ENCODE measurements at regions not wholly inside any gene's neighbourhood (a gene's known extent, or its start where the extent isn't known, plus 50 kb on each side); places are given as distances from the start of the nearest gene placed in this dataset.
A peak's percentile ranks its signal among the peaks of the same experiment; 100 is the strongest.
"Not testable (repeated sequence)": the region's sequence is repeated elsewhere in the genome, so short reads cannot be mapped to it uniquely, and the experiment has no call there.

- Mint-ChIP-seq H3K27me3 (no peaks in the 10 kb centered on the region), H3K4me1 (no peaks in the 10 kb centered on the region), H3K27ac (no peak overlapping the region), H3K9me3 (peaks cover 0 to 10% (median 4%) of the 10 kb centered on the region in 7 donors), H3K4me3 (no peak overlapping the region), H3K36me3 (no peaks in the 10 kb centered on the region)
- ATAC-seq (ENCODE audit: low read depth in 2 of 2) (no peak), DNase-seq (no peak)
Observed at GRCh38 chrX:96140796-96141195, 543.8 kb upstream of the DIAPH2 start.

DNA sequence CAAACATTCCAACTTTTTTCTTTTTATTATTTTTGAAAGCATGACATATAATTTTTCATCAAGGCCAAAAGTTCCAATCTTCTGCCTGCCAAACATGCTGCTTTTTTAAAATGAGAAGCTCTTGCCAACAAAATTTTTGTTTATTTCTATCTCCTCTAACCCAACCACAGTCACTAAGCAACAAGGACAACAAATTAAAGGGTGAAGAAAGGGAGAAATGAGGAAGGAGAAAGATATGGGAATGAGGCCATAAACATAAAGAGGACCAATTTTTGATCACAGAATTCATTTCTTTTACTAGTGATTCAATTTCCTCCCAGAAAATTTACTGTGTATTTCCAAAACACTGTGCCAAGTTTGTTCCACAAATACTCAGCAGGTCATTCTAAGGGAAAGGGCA, 537.0 kb upstream of the DIAPH2 start:
- Mint-ChIP-seq H3K36me3 (no peaks in the 10 kb centered on the region), H3K4me3 (no peak overlapping the region), H3K27me3 (no peaks in the 10 kb centered on the region), H3K9me3 (peaks cover 0 to 19% (median 5%) of the 10 kb centered on the region in 7 donors), H3K4me1 (no peaks in the 10 kb centered on the region), H3K27ac (no peak overlapping the region)
- no peak for DNase-seq
- no peak for ATAC-seq (ENCODE audit: low read depth in 2 of 2)

GRCh38 chrX:96170626-96171025, 514.0 kb upstream of the DIAPH2 start:
- ATAC-seq (ENCODE audit: low read depth in 2 of 2) (no peak), DNase-seq (no peak)

DNA sequence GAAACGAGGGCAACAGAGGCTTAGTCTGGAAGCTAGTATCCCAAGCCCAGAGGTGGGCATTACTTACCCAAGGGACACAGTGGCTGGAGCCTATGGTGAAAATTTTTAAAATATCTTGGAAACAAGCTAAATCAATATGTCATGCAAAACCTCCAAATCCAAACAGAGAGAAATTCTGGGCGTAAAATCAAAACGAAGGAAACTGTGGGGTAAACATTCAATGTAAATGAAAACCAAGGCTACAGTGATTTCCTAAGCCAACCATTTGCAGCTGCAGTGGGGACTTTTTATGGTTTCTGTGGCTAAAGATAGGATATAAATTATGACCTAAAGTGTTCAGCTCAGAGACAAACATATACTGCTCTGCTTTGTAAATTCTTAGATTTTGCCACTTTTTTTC, 507.7 kb upstream of the DIAPH2 start:
- H3K27me3 Mint-ChIP-seq = no peaks in the 10 kb centered on the region
- no peak for ATAC-seq (ENCODE audit: low read depth in 2 of 2)
- no peak overlapping the region for H3K27ac Mint-ChIP-seq
- H3K36me3 Mint-ChIP-seq = no peaks in the 10 kb centered on the region
- H3K4me1 Mint-ChIP-seq = no peaks in the 10 kb centered on the region
- no peak for DNase-seq
- no peak overlapping the region for H3K4me3 Mint-ChIP-seq
- H3K9me3 Mint-ChIP-seq = peaks cover 0 to 6% (median 0%) of the 10 kb centered on the region in 7 donors

More at GRCh38 chrX:96170626-96171025, 514.0 kb upstream of the DIAPH2 start:
- Mint-ChIP-seq H3K36me3 (no peaks in the 10 kb centered on the region), H3K27ac (no peak overlapping the region), H3K4me1 (no peaks in the 10 kb centered on the region), H3K27me3 (no peaks in the 10 kb centered on the region), H3K4me3 (no peak overlapping the region), H3K9me3 (peaks cover 0 to 6% (median 0%) of the 10 kb centered on the region in 7 donors)

DNA sequence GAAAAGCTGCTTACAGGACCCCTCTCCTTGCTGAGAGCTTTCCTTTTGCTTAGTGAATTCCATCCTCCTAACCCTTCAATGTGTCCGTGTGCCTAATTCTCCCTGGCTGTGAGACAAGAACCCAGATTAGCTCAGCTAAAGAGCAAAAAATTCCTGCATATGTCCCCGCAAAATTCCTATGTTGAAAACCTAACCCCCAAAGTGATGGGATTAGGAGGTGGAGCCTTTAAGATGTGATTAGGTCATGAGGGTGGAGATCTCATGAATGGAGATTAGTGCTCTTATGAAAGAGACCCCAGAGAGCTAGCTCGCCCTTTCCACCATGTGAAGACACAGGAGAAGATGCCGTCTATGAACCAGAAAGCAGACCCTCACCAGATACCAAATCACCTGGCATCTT, 503.0 kb upstream of the DIAPH2 start:
- H3K9me3 Mint-ChIP-seq = peaks cover 0 to 3% (median 0%) of the 10 kb centered on the region in 7 donors
- H3K36me3 Mint-ChIP-seq = no peaks in the 10 kb centered on the region
- no peaks in the 10 kb centered on the region for H3K27me3 Mint-ChIP-seq
- ATAC-seq (ENCODE audit: low read depth in 2 of 2) (no peak), DNase-seq (no peak)
- H3K4me1 Mint-ChIP-seq = no peaks in the 10 kb centered on the region
- no peak overlapping the region for H3K4me3 Mint-ChIP-seq
- no peak overlapping the region for H3K27ac Mint-ChIP-seq

DNA sequence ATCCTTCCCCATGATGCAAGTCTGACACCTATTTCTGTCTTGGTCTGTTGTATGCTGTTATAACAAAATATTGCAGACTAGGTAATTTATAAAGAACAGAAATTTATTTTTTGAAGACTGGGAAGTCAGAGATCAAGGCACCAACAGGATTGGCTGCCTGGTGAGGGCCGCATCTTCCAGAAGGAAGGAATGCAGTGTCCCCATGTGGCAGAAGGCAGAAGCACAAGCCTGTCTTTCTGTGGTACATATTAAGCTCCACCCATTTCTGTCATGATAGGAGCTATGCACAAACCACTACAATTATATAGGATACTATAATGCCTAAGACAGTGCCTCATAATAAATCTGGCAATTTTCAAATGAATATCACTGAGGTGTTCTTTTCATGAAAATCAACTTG, 502.3 kb upstream of the DIAPH2 start:
- Mint-ChIP-seq H3K27ac (no peak overlapping the region), H3K9me3 (peaks cover 0 to 3% (median 0%) of the 10 kb centered on the region in 7 donors), H3K27me3 (no peaks in the 10 kb centered on the region), H3K36me3 (no peaks in the 10 kb centered on the region), H3K4me3 (no peak overlapping the region), H3K4me1 (no peaks in the 10 kb centered on the region)
- DNase-seq (no peak), ATAC-seq (ENCODE audit: low read depth in 2 of 2) (no peak)

DNA sequence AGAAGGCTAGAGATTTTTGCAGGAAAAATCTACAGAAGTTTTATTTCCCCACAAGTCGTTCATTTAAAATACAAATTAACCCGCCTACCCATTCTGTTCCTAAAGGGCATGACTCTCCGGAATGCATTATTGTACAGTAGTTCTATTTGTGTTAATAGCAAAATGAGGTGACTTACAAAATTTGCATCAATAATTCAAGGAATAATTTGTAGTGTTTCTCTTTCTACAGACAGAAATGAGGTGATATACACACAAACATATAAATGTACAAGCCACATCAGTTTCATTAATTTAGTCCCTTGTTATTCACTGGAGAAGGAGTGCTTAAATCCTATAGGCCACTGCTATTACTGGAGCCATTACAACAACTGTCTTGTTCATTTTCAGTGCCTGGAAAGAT, 501.3 kb upstream of the DIAPH2 start:
- no peak overlapping the region for H3K27ac Mint-ChIP-seq
- no peaks in the 10 kb centered on the region for H3K4me1 Mint-ChIP-seq

DNA sequence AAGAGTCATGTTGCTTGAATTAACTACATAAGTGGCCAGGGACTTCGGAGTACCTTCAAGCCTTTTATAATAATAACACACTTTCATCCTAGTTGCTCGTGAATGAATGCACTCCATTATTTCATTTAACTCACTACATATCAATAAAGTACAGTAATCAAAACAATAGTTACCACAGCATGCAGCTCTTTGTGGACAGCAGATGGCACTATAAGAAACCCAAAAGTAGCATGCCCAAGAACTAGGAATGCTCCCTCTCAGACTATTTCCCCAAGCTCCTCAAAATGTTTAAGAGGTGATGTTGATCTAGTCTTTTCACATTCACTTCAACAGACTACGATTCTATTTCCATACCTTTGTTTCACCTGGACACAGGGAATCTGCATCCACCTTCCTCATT, 500.8 kb upstream of the DIAPH2 start:
- DNase-seq (no peak), ATAC-seq (ENCODE audit: low read depth in 2 of 2) (no peak)
- no peaks in the 10 kb centered on the region for H3K36me3 Mint-ChIP-seq
- H3K4me1 Mint-ChIP-seq = no peaks in the 10 kb centered on the region
- H3K27ac Mint-ChIP-seq = no peak overlapping the region
- H3K9me3 Mint-ChIP-seq = peaks cover 0 to 3% (median 0%) of the 10 kb centered on the region in 7 donors
- no peak overlapping the region for H3K4me3 Mint-ChIP-seq
- H3K27me3 Mint-ChIP-seq = no peaks in the 10 kb centered on the region

More for the DNA sequence above, 501.3 kb upstream of the DIAPH2 start:
- no peak for DNase-seq
- H3K9me3 Mint-ChIP-seq = peaks cover 0 to 3% (median 0%) of the 10 kb centered on the region in 7 donors
- ATAC-seq (ENCODE audit: low read depth in 2 of 2) = no peak
- H3K4me3 Mint-ChIP-seq = no peak overlapping the region
- no peaks in the 10 kb centered on the region for H3K27me3 Mint-ChIP-seq
- H3K36me3 Mint-ChIP-seq = no peaks in the 10 kb centered on the region

DNA sequence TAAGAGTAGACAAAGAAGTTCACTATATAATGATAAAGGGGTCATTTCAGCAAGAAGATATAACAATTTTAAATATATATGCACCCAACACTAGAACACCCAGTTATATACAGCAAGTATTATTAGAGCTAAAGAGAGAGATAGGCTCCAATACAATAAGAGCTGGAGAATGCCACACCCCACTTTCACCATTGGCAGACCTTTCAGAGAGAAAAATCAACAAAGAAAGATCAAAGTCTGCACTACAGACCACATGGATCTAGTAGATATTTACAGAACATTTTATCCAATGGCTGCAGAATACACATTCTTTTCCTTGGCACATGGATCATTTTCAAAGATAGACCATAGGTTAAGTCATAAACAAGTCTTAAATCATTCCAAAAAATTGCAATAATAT, 479.7 kb upstream of the DIAPH2 start:
- ATAC-seq (ENCODE audit: low read depth in 2 of 2) = no peak
- no peaks in the 10 kb centered on the region for H3K27me3 Mint-ChIP-seq
- no peaks in the 10 kb centered on the region for H3K36me3 Mint-ChIP-seq
- H3K4me3 Mint-ChIP-seq = no peak overlapping the region
- no peak for DNase-seq
- no peaks in the 10 kb centered on the region for H3K4me1 Mint-ChIP-seq
- H3K27ac Mint-ChIP-seq = no peak overlapping the region
- peaks cover 0 to 6% (median 4%) of the 10 kb centered on the region in 7 donors for H3K9me3 Mint-ChIP-seq

- peaks cover 0 to 16% (median 6%) of the 10 kb centered on the region in 7 donors for H3K9me3 Mint-ChIP-seq
- H3K27ac Mint-ChIP-seq = no peak overlapping the region
Observed at GRCh38 chrX:96211953-96212352, 472.7 kb upstream of the DIAPH2 start.

DNA sequence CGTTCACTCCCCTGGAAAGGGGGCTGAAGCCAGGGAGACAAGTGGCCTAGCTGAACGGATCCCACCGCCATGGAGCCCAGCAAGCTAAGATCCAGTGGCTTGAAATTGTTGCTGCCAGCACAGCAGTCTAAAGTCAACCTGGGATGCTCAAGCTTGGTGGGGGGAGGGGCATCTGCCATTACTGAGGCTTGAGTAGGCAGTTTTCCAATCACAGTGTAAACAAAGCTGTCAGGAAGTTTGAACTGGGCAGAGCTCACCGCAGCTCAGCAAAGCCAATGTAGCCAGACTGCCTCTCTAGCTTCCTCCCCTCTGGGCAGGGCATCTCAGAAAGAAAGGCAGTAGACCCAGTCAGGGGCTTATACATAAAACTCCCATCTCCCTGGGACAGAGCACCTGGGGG, 470.0 kb upstream of the DIAPH2 start:
- not testable (repeated sequence) for ATAC-seq (ENCODE audit: low read depth in 2 of 2); H3K4me1 Mint-ChIP-seq; DNase-seq; H3K36me3 Mint-ChIP-seq; H3K4me3 Mint-ChIP-seq; H3K27me3 Mint-ChIP-seq; H3K27ac Mint-ChIP-seq
- H3K9me3 Mint-ChIP-seq = peaks cover 0 to 20% (median 10%) of the 10 kb centered on the region in 7 donors

More at GRCh38 chrX:96211953-96212352, 472.7 kb upstream of the DIAPH2 start:
- H3K4me1 Mint-ChIP-seq = no peaks in the 10 kb centered on the region
- DNase-seq (no peak), ATAC-seq (ENCODE audit: low read depth in 2 of 2) (no peak)
- H3K4me3 Mint-ChIP-seq = peak overlapping the region in 1 of 8 donors; percentile 0
- H3K36me3 Mint-ChIP-seq = no peaks in the 10 kb centered on the region
- H3K27me3 Mint-ChIP-seq = no peaks in the 10 kb centered on the region

DNA sequence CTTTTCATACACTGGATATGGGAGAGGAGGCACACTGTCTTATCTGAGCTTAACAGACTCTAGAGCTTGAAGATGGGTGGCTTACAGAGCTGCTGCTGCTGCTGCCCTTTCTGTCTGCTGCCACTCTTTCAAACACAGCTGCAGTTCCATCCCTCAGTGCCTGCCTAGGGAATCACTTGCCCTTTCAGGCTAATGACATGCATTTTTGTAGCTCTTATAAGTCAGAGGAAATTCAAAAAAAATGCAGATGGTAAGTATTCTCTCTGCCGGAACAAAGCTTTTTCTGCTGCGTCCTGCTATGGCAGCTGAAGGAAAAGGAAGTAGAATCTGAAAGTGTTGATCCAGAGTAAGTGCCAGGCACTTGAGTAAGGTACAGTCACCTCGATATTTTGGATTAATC, 460.4 kb upstream of the DIAPH2 start:
- ATAC-seq (ENCODE audit: low read depth in 2 of 2) = no peak
- Mint-ChIP-seq H3K9me3 (peaks cover 0 to 6% (median 4%) of the 10 kb centered on the region in 7 donors), H3K27ac (no peak overlapping the region), H3K36me3 (no peaks in the 10 kb centered on the region), H3K4me3 (no peak overlapping the region), H3K4me1 (no peaks in the 10 kb centered on the region), H3K27me3 (no peaks in the 10 kb centered on the region)
- DNase-seq = no peak

GRCh38 chrX:96244955-96245354, 439.7 kb upstream of the DIAPH2 start:
- Mint-ChIP-seq H3K4me1 (no peaks in the 10 kb centered on the region), H3K4me3 (no peak overlapping the region), H3K27ac (no peak overlapping the region), H3K27me3 (no peaks in the 10 kb centered on the region), H3K9me3 (peaks cover 0 to 5% (median 0%) of the 10 kb centered on the region in 7 donors), H3K36me3 (no peaks in the 10 kb centered on the region)
- ATAC-seq (ENCODE audit: low read depth in 2 of 2) (no peak), DNase-seq (no peak)

DNA sequence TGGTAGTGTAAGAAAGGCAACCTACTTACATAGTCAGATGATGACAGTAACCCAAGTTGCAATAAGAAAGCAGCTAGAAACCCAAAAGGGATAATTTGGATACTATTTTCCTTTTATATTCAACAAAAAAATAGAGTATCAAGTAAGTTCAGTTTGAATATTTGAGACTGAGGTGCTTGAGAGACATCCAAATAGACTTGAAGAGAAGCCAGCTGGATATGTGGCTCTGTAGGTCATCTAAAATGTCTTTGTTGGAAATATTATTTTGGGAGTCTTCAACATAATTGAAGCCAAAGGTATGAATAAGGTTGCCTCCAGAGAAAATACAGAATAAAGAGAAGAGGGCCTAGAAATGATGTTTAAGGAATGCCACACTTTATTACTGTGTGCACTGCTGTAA, 438.2 kb upstream of the DIAPH2 start:
- Mint-ChIP-seq H3K27ac (no peak overlapping the region), H3K4me3 (no peak overlapping the region), H3K4me1 (no peaks in the 10 kb centered on the region), H3K36me3 (no peaks in the 10 kb centered on the region), H3K9me3 (peaks cover 0 to 5% (median 0%) of the 10 kb centered on the region in 7 donors), H3K27me3 (no peaks in the 10 kb centered on the region)
- no peak for ATAC-seq (ENCODE audit: low read depth in 2 of 2)
- no peak for DNase-seq

Measured in naive B cell (primary cell).